Spleen (tissue), 11 donors: ENCODE measurements at regions not wholly inside any gene's neighbourhood (a gene's known extent, or its start where the extent isn't known, plus 50 kb on each side); places are given as distances from the start of the nearest gene placed in this dataset.
A peak's percentile ranks its signal among the peaks of the same experiment; 100 is the strongest.

ENCODE experiments used
- DNase-seq: peaks from one replicate; pipeline ENCODE4 v3.0.0-alpha.2; 2020
- H3K27ac ChIP-seq, 8 donors: fragments of 200-600 bp; sonication (generic) in 7 of 8; 1 replicate in 4 of 8; 2 replicates in 4 of 8; pipeline versions ENCODE4 v1.5.0 to v1.8.0; 2016 to 2021; ENCODE audit warnings: inconsistent platforms in 4 of 8, mild to moderate bottlenecking in 4 of 8, moderate library complexity in 1 of 8
- H3K27me3 ChIP-seq, 7 donors: fragments of 200-600 bp; sonication (generic) in 6 of 7; replicated peaks in 1 of 7; 1 replicate in 4 of 7; 2 replicates in 3 of 7; pipeline versions ENCODE4 v1.5.0 to v1.8.0; 2016 to 2021; ENCODE audit warnings: inconsistent platforms in 3 of 7, mild to moderate bottlenecking in 1 of 7
- H3K36me3 ChIP-seq, 6 donors: fragments of 200-600 bp; sonication (generic) in 5 of 6; 1 replicate in 4 of 6; 2 replicates in 2 of 6; pipeline versions ENCODE4 v1.5.0 to v1.8.0; 2016 to 2021; ENCODE audit warnings: inconsistent platforms in 2 of 6
- H3K4me1 ChIP-seq, 6 donors: fragments of 200-600 bp; sonication (generic) in 5 of 6; 1 replicate in 3 of 6; 2 replicates in 3 of 6; pipeline versions ENCODE4 v1.5.0 to v1.8.0; 2016 to 2021; ENCODE audit warnings: inconsistent platforms in 3 of 6
- H3K4me3 ChIP-seq, 8 donors: fragments of 200-600 bp; sonication (generic) in 7 of 8; 1 replicate in 4 of 8; 2 replicates in 4 of 8; pipeline versions ENCODE4 v1.5.0 to v1.8.0; 2016 to 2021; ENCODE audit warnings: inconsistent platforms in 4 of 8, mild to moderate bottlenecking in 4 of 8, moderate library complexity in 2 of 8
- H3K9me3 ChIP-seq, 8 donors: fragments of 200-600 bp; sonication (generic) in 7 of 8; 1 replicate in 4 of 8; 2 replicates in 4 of 8; pipeline versions ENCODE4 v1.5.0 to v1.8.0; 2016 to 2021; ENCODE audit warnings: inconsistent platforms in 4 of 8
- POLR2A ChIP-seq, 3 donors: fragments of 450-650 bp; IDR thresholded peaks; one replicate each; pipeline ENCODE4 v1.5.1; 2017; ENCODE audit warnings: antibody characterized with exemption in 3 of 3, mild to moderate bottlenecking in 1 of 3
- POLR2AphosphoS5 ChIP-seq, 3 donors: sonication (generic); formaldehyde crosslinking; IDR thresholded peaks; one replicate each; pipeline ENCODE4 v1.5.1; 2017; ENCODE audit warnings: antibody characterized with exemption in 3 of 3
- WGBS, 5 donors: extraction: QIAGEN DNeasy Blood & Tissue Kit in 3 of 5; methylation state at CpG; one replicate each; pipeline versions ENCODE4 v1.1.5 to v1.1.7; 2013 to 2018; 5-methylcytosine and 5-hydroxymethylcytosine counted together
- intact Hi-C: fragments of 100-400 bp; cut with DNase I; formaldehyde crosslinking; loops from one replicate; pipeline ENCODE4 v1.15.0; 2023; ENCODE audit warnings: low total_unique reads
- TF ChIP-seq, protein P1 (sequence below), 11 experiments: fragments of 200-600 bp in 7 of 11; fragments of 450-650 bp in 4 of 11; sonication (generic) in 4 of 11; IDR thresholded peaks in 8 of 11; conservative IDR thresholded peaks in 3 of 11; 1 replicate in 7 of 11; 2 replicates in 4 of 11; pipeline versions ENCODE4 v1.4.0 to v1.8.0; 2016 to 2021; ENCODE audit warnings: antibody characterized with exemption in 11 of 11, inconsistent platforms in 4 of 11, mild to moderate bottlenecking in 1 of 11
- donor health status: healthy with polysubstance abuse.
- donor health status: DM: no; HTN: no; CAD: no; lungs with moderate emphysema.
- donor health status: DM: no; HTN: no; CAD: no.
- donor health status: Bipolar disorder and iron deficiency.
- donor health status: healthy.
- donor health status: DM: no; HTN: no; CAD: no.
- donor health status: DM: yes; HTN: yes; CAD: no.

DNA sequence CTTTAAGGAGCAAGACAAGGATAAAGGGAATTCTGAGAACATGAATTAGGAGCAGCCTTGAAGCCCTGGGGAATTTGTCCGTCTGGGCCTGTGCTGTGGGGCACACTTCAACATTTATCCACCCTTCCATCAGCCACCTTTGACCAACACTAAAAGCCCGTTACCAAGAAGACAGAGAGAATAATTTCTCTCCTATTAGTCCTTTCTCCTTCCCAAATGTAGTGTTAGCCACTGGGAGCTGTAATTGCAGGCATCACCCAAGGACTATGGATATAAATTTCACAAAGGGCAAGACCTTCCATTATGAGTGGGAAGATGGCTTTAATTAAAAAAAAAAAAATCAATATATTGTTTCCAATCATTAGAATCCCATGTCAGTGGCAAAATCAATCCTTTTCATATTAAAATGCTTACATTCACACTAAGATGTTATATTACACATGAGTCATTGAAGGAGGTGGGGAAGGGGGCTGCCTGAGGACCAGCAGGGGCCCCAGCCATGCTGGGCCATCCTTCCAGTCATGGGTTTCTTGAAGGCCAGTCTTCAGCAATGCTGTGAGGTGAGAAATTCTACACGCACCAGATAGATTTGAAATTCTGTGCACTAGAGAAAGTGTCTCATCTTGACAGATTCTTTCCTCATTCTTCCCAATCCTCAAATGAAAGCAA is 292.5 kb upstream of the NRP1 start:
- TF ChIP-seq, protein P1, sequence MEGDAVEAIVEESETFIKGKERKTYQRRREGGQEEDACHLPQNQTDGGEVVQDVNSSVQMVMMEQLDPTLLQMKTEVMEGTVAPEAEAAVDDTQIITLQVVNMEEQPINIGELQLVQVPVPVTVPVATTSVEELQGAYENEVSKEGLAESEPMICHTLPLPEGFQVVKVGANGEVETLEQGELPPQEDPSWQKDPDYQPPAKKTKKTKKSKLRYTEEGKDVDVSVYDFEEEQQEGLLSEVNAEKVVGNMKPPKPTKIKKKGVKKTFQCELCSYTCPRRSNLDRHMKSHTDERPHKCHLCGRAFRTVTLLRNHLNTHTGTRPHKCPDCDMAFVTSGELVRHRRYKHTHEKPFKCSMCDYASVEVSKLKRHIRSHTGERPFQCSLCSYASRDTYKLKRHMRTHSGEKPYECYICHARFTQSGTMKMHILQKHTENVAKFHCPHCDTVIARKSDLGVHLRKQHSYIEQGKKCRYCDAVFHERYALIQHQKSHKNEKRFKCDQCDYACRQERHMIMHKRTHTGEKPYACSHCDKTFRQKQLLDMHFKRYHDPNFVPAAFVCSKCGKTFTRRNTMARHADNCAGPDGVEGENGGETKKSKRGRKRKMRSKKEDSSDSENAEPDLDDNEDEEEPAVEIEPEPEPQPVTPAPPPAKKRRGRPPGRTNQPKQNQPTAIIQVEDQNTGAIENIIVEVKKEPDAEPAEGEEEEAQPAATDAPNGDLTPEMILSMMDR (IDR thresholded peaks at IDR 0.05 in 8 of 11, conservative IDR thresholded peaks at IDR 0.05 in 3 of 11), result no peak
- TF ChIP-seq POLR2A (IDR thresholded peaks at IDR 0.05) (no peak), POLR2AphosphoS5 (IDR thresholded peaks at IDR 0.05) (no peak)
- no peak overlapping the region for H3K4me3 ChIP-seq
- 86 to 96% (median 90%) methylated on average over 3 of the region's 3 CpGs for WGBS, 5 donors
- no peaks in the 10 kb centered on the region for H3K9me3 ChIP-seq
- intact Hi-C loops, result no loop called here
- H3K27ac ChIP-seq, result no peak overlapping the region
- no peak for DNase-seq
- H3K36me3 ChIP-seq, result no peaks in the 10 kb centered on the region
- no peaks in the 10 kb centered on the region for H3K27me3 ChIP-seq
- H3K4me1 ChIP-seq, result no peaks in the 10 kb centered on the region

GRCh38 chr10:33623669-33624068 is 289.2 kb upstream of the NRP1 start:
- Histone ChIP-seq H3K4me1 (no peaks in the 10 kb centered on the region), H3K4me3 (no peak overlapping the region), H3K27ac (peak overlapping the region in 4 of 8 donors; percentile 9 to 50 (median 25)), H3K27me3 (no peaks in the 10 kb centered on the region), H3K36me3 (no peaks in the 10 kb centered on the region), H3K9me3 (peaks cover 0 to 8% (median 0%) of the 10 kb centered on the region in 8 donors)
- DNase-seq, result no peak
- WGBS, 5 donors, result 80 to 91% (median 86%) methylated on average over 3 of the region's 3 CpGs
- TF ChIP-seq POLR2AphosphoS5 (IDR thresholded peaks at IDR 0.05) (no peak), POLR2A (IDR thresholded peaks at IDR 0.05) (no peak)
- TF ChIP-seq, protein P1 (IDR thresholded peaks at IDR 0.05 in 8 of 11, conservative IDR thresholded peaks at IDR 0.05 in 3 of 11), result no peak
- intact Hi-C loops, result no loop called here

- Histone ChIP-seq H3K9me3 (peaks cover 0 to 8% (median 0%) of the 10 kb centered on the region in 8 donors), H3K36me3 (no peaks in the 10 kb centered on the region), H3K4me3 (no peak overlapping the region), H3K27me3 (no peaks in the 10 kb centered on the region), H3K27ac (peak overlapping the region in 1 of 8 donors; percentile 13), H3K4me1 (no peaks in the 10 kb centered on the region)
- WGBS, 5 donors, result 44 to 55% (median 48%) methylated on average over 4 of the region's 4 CpGs
- TF ChIP-seq POLR2AphosphoS5 (IDR thresholded peaks at IDR 0.05) (no peak), POLR2A (IDR thresholded peaks at IDR 0.05) (no peak)
- TF ChIP-seq, protein P1 (IDR thresholded peaks at IDR 0.05 in 8 of 11, conservative IDR thresholded peaks at IDR 0.05 in 3 of 11), result no peak
- intact Hi-C loops, result no loop called here
- DNase-seq, result no peak
These were observed 286.6 kb upstream of the NRP1 start for GRCh38 chr10:33621101-33621500.

DNA sequence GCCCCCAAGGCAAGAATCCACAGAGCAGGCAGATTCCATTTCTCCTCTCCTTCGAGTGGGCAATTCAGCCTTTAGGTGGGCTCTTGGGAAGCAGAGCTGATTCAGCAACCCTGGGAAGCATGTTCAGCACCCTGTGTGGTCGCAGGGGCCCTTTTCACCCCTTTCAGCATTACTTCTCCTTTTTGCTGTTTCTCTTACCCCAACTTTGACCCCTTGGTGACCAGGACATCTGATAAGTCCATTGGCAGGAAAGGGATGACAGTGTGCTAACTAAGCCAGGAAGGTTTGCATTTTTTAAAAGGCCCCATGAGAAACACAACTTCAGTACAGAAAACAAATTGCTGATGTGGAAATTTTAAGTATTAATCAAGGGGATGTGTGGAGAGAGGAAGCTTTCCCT is 283.7 kb upstream of the NRP1 start:
- Histone ChIP-seq H3K4me1 (no peaks in the 10 kb centered on the region), H3K36me3 (no peaks in the 10 kb centered on the region), H3K9me3 (peaks cover 0 to 8% (median 0%) of the 10 kb centered on the region in 8 donors), H3K4me3 (no peak overlapping the region), H3K27ac (peak overlapping the region in 1 of 8 donors; percentile 21), H3K27me3 (no peaks in the 10 kb centered on the region)
- WGBS, 5 donors, result 55 to 70% (median 66%) methylated on average over 2 of the region's 2 CpGs
- intact Hi-C loops, result no loop called here
- no peak for DNase-seq
- TF ChIP-seq POLR2A (IDR thresholded peaks at IDR 0.05), result no peak
- TF ChIP-seq POLR2AphosphoS5 (IDR thresholded peaks at IDR 0.05), result no peak
- TF ChIP-seq, protein P1 (IDR thresholded peaks at IDR 0.05 in 8 of 11, conservative IDR thresholded peaks at IDR 0.05 in 3 of 11), result no peak
